Small intestine (tissue), 7 donors: ENCODE measurements at regions not wholly inside any gene's neighbourhood (a gene's known extent, or its start where the extent isn't known, plus 50 kb on each side); places are given as distances from the start of the nearest gene placed in this dataset.
"Not testable (repeated sequence)": the region's sequence is repeated elsewhere in the genome, so short reads cannot be mapped to it uniquely, and the experiment has no call there.

Source experiments
- DNase-seq, 2 donors: peaks; one replicate each; pipeline versions ENCODE4 v3.0.0 to v3.0.0-alpha.2; 2013
- FAIRE-seq: peaks from 2 replicates; lab custom pipeline; 2012; peaks lifted over from hg19 to GRCh38; lab: Jason Lieb, UNC
- H3K27ac ChIP-seq, 3 donors: one replicate each; pipeline ENCODE4 v1.5.1; 2013; ENCODE audit warnings: low read length in 2 of 3, mild to moderate bottlenecking in 2 of 3, control low read depth in 1 of 3, inconsistent platforms in 1 of 3, low read depth in 1 of 3, moderate library complexity in 1 of 3
- H3K27me3 ChIP-seq, 3 donors: one replicate each; pipeline ENCODE4 v1.6.1; 2013; ENCODE audit warnings: low read length in 3 of 3, inconsistent platforms in 1 of 3; ENCODE audit not compliant: control insufficient read depth in 3 of 3, insufficient read depth in 3 of 3
- H3K36me3 ChIP-seq, 3 donors: one replicate each; pipeline ENCODE4 v1.6.1; 2013; ENCODE audit warnings: low read length in 3 of 3, inconsistent platforms in 1 of 3, low read depth in 1 of 3, mild to moderate bottlenecking in 1 of 3, moderate library complexity in 1 of 3; ENCODE audit not compliant: control insufficient read depth in 3 of 3, insufficient read depth in 2 of 3
- H3K4me1 ChIP-seq, 3 donors: one replicate each; pipeline ENCODE4 v1.6.1; 2013; ENCODE audit warnings: low read length in 2 of 3, inconsistent platforms in 1 of 3, low read depth in 1 of 3, mild to moderate bottlenecking in 1 of 3, moderate library complexity in 1 of 3; ENCODE audit not compliant: control insufficient read depth in 3 of 3, insufficient read depth in 2 of 3
- H3K4me3 ChIP-seq, 3 donors: one replicate each; pipeline ENCODE4 v1.5.1; 2013; ENCODE audit warnings: low read length in 3 of 3, control low read depth in 1 of 3, inconsistent platforms in 1 of 3, low read depth in 1 of 3, mild to moderate bottlenecking in 1 of 3, moderate library complexity in 1 of 3
- H3K9me3 ChIP-seq, 2 donors: one replicate each; pipeline ENCODE4 v1.6.1; 2013; ENCODE audit warnings: low read depth in 1 of 2, low read length in 1 of 2; ENCODE audit not compliant: control insufficient read depth in 2 of 2, insufficient read depth in 1 of 2
- WGBS, 3 donors: extraction: QIAGEN DNeasy Blood & Tissue Kit; methylation state at CpG; one replicate each; pipeline ENCODE4 v1.1.7; 2013; 5-methylcytosine and 5-hydroxymethylcytosine counted together
- donor health status: healthy with polysubstance abuse.
- donor health status: control.
- donor health status: control.
- donor health status: Bipolar disorder and iron deficiency.
- donor health status: healthy.

DNA sequence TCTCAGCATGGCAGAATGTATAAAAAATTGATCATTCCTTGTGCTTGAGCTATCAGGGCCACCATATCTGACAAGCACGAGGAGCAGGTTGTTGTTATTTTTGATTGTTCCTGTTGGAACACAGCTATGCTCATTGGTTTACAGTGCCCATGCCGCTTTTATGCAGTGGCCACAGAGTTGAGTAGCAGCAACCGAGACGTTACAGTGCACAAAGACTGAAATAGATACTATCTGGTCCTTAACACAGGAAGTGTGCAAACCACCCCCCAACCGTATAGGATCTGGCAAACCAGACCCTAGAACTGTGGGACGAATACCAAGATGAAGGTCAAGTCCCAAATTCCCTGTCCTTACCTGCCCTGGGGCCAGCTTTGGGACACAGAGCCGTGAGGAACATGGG, 216.6 kb downstream of the KLF6 start:
- no peak overlapping the region for H3K27ac ChIP-seq
- H3K4me1 ChIP-seq, result no peaks in the 10 kb centered on the region
- DNase-seq (no peak), FAIRE-seq (no peak)
- peaks cover 0 to 6% of the 10 kb centered on the region in 2 donors for H3K9me3 ChIP-seq
- H3K27me3 ChIP-seq, result no peaks in the 10 kb centered on the region
- 63 to 86% (median 73%) methylated on average over 7 of the region's 7 CpGs for WGBS, 3 donors
- H3K36me3 ChIP-seq, result no peaks in the 10 kb centered on the region
- H3K4me3 ChIP-seq, result no peak overlapping the region

DNA sequence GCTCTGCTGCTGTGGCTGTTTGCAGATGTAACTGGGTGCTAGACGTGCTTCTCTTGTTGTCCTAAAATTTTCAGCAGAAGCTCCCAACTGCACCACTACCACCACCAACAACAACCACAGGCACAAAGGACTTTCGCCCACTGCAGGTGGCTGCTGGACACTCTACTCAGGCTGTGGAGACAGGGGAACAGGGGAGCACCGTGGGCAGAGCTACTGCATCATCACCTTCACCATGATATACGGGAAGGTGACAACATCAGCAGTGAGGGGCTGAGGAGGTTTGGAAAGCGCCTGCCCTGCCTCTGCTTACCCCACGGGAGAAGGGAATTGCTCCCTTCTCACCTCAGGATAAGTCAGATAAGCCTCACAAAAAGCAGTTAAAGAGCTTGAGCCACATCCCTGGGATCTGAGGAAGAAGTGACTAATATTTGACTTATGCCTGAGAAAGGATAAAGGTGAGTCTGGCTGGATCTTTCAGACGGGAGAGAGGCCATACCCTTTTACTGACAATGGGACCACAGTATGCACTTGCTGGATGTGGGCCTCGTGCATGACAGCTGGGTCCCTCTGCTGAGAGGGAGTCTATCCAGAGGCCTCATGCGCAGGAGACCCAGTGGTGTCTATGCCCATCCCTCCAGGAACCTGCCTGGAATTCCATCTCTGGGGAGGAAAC, 217.6 kb downstream of the KLF6 start:
- Histone ChIP-seq H3K27ac (no peak overlapping the region), H3K27me3 (no peaks in the 10 kb centered on the region), H3K4me3 (no peak overlapping the region), H3K9me3 (peaks cover 0 to 6% of the 10 kb centered on the region in 2 donors), H3K4me1 (no peaks in the 10 kb centered on the region), H3K36me3 (no peaks in the 10 kb centered on the region)
- FAIRE-seq, result no peak
- WGBS, 3 donors, result 74 to 83% (median 75%) methylated on average over 9 of the region's 9 CpGs
- no peak for DNase-seq

DNA sequence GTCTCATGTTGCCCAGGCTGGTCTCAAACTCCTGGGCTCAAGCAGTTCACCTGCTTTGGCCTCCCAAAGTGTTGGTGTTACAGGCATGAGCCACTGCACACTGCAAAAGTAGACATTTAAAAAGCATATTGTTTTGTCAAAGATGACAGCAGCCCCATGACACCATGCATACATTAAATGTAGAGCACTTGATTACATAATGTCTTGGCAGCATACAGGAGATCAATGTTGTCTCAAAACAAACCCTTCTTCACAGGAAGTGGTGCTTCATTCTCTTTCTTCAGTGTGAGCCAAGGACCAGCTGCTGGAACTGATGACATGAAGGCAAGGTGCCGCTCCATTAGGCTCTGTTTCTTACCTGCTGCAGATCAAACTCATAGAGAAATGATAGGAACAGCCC, 218.4 kb downstream of the KLF6 start:
- DNase-seq (no peak), FAIRE-seq (no peak)
- Histone ChIP-seq H3K27me3 (no peaks in the 10 kb centered on the region), H3K9me3 (peaks cover 0 to 6% of the 10 kb centered on the region in 2 donors), H3K4me1 (no peaks in the 10 kb centered on the region), H3K4me3 (no peak overlapping the region), H3K27ac (no peak overlapping the region), H3K36me3 (no peaks in the 10 kb centered on the region)
- 77 to 96% (median 83%) methylated on average over 1 of the region's 1 CpG for WGBS, 3 donors

DNA sequence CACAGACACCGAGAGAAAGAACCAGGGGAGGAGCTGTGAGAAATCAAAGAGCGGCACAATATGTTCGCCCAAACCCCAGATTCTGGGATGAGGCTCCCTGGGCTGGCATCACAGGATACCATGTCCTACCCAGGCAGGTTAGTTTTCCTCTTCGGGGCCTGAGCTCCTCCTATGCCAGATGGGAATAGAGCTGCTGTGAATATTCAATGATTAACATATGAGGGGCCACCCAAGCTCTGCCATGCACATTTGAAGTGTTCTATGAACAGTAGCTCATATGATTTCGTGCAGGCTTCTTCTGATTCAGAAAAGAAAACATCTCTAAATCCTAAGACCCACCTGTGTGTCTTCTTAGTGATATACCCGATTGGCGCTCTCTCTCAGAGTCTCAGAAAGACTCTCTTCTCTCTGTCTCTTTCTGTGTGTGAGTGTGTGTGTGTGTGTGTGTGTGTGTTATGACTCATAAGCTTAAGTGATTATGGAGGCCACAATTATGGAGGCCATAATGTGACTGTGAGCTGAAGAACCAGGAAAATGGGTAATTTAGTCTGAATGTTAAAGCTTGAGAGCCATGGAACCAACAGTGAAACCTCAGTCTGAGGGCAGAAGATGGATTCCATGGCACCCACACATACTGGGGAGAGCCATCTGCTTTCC, 220.5 kb downstream of the KLF6 start:
- FAIRE-seq, result no peak
- no peaks in the 10 kb centered on the region for H3K36me3 ChIP-seq
- 86 to 92% (median 89%) methylated on average over 7 of the region's 7 CpGs for WGBS, 3 donors

DNA sequence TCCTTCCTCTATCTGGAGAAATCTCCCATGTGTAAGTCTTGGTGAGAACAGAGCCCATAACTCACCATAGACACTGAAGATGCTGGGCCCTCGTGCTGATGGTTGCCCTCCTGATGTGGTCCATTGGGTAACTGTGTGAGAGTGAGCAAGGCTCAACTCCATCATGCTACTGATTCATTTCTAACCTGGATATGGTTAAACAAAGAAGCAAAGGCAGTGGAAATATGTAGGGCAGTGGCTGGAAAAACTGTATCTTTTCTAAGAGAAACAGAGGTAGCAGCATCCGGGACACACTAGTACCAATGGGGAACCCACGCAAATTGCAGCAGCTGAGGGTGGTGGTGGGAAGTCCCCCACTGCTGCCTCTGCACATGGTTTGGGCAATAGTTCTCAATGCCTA, 221.7 kb downstream of the KLF6 start:
- no peak for FAIRE-seq
- WGBS, 3 donors, result 73 to 82% (median 78%) methylated on average over 3 of the region's 3 CpGs
- no peak overlapping the region for H3K4me3 ChIP-seq

More for the DNA sequence above, 220.5 kb downstream of the KLF6 start:
- Histone ChIP-seq H3K9me3 (peaks cover 0 to 6% of the 10 kb centered on the region in 2 donors), H3K27ac (no peak overlapping the region), H3K4me1 (no peaks in the 10 kb centered on the region), H3K4me3 (no peak overlapping the region), H3K27me3 (no peaks in the 10 kb centered on the region)
- DNase-seq, result no peak

DNA sequence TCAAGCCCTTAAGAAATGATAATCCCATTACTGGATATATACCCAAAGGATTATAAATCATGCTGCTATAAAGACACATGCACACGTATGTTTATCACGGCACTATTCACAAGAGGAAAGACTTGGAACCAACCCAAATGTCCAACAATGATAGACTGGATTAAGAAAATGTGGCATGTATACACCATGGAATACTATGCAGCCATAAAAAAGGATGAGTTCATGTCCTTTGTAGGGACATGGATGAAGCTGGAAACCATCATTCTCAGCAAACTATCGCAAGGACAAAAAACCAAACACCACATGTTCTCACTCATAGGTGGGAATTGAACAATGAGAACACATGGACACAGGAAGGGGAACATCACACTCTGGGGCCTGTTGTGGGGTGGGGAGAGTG, 224.4 kb downstream of the KLF6 start:
- H3K4me1 ChIP-seq, H3K4me3 ChIP-seq, H3K9me3 ChIP-seq, H3K27me3 ChIP-seq, DNase-seq, FAIRE-seq, H3K27ac ChIP-seq, H3K36me3 ChIP-seq: not testable (repeated sequence)
- 87 to 95% (median 91%) methylated on average over 2 of the region's 3 CpGs for WGBS, 3 donors

More for the DNA sequence above, 221.7 kb downstream of the KLF6 start:
- Histone ChIP-seq H3K27me3 (no peaks in the 10 kb centered on the region), H3K27ac (no peak overlapping the region), H3K4me1 (no peaks in the 10 kb centered on the region), H3K9me3 (peaks cover 0 to 6% of the 10 kb centered on the region in 2 donors), H3K36me3 (no peaks in the 10 kb centered on the region)
- DNase-seq, result no peak

DNA sequence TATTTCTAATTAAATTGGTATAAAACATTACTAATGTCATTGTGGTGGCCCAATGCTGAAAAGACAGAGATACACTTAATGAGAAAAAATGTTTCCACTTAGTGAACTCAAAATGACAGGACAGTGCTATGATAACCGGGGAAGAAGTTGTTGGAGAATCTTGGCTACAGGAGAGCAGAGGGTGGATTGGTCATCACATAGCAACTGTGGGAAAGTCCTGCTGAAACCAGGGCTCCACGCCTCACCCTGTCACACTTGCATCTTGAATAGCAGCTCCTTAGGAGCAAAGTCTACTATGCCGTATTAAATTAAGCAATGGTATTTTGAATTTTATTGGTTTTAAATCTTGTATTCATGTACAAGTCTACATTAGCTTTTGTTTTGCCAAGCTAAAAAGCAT, 225.5 kb downstream of the KLF6 start:
- no peak overlapping the region for H3K4me3 ChIP-seq
- H3K36me3 ChIP-seq, result no peaks in the 10 kb centered on the region

DNA sequence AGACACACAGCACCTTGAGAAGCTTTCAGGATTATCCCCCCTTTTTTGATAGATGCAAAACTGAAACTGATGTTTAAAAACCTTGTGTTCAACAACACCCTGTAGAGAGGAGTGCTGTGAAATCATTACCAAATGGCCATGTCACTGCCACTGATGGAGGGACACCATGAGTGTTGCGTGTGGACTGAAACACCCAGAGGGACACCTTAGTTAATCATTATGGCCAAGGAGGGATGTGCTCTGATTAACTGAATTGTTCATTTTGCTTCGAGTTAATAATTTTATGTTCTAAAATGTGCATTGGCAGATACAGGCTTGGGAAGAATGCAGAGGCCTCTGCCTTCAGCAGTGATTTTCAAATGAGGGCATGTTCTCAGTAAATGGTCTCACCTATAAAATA, 226.0 kb downstream of the KLF6 start:
- Histone ChIP-seq H3K9me3 (no peaks in the 10 kb centered on the region), H3K36me3 (no peaks in the 10 kb centered on the region), H3K4me3 (no peak overlapping the region), H3K4me1 (no peaks in the 10 kb centered on the region), H3K27me3 (no peaks in the 10 kb centered on the region), H3K27ac (no peak overlapping the region)
- DNase-seq (no peak), FAIRE-seq (no peak)
- WGBS, 3 donors, result 79 to 93% (median 84%) methylated on average over 2 of the region's 2 CpGs

More for the DNA sequence above, 225.5 kb downstream of the KLF6 start:
- no peaks in the 10 kb centered on the region for H3K4me1 ChIP-seq
- no peaks in the 10 kb centered on the region for H3K9me3 ChIP-seq
- FAIRE-seq (no peak), DNase-seq (no peak)
- WGBS, 3 donors, result 59 to 79% (median 70%) methylated on average over 3 of the region's 3 CpGs
- no peaks in the 10 kb centered on the region for H3K27me3 ChIP-seq
- no peak overlapping the region for H3K27ac ChIP-seq
